Ovary (tissue), 7 donors: ENCODE measurements at regions not wholly inside any gene's neighbourhood (a gene's known extent, or its start where the extent isn't known, plus 50 kb on each side); places are given as distances from the start of the nearest gene placed in this dataset.

Source experiments
- DNase-seq, 5 donors: peaks; one replicate each; pipeline ENCODE4 v3.0.0-alpha.2; 2019 to 2020
- H3K27ac ChIP-seq, 2 donors: fragments of 200-600 bp; one replicate each; pipeline versions ENCODE4 v1.5.1 to v1.8.0; 2019 to 2022
- H3K27me3 ChIP-seq: fragments of 200-600 bp; one replicate; pipeline ENCODE4 v1.8.0; 2022
- H3K36me3 ChIP-seq: fragments of 200-600 bp; sonication (generic); one replicate; pipeline ENCODE4 v1.5.1; 2019
- H3K4me1 ChIP-seq: one replicate; pipeline ENCODE4 v1.8.1; 2013; ENCODE audit warnings: mild to moderate bottlenecking, moderate library complexity; ENCODE audit not compliant: insufficient read depth
- H3K4me3 ChIP-seq: fragments of 200-600 bp; sonication (generic); one replicate; pipeline ENCODE4 v1.5.1; 2017
- H3K9me3 ChIP-seq, 2 donors: fragments of 200-600 bp in 1 of 2; sonication (generic) in 1 of 2; one replicate each; pipeline versions ENCODE4 v1.5.1 to v1.8.1; 2013 to 2019; ENCODE audit warnings: mild to moderate bottlenecking in 1 of 2, moderate library complexity in 1 of 2
- EP300 ChIP-seq: sonication (generic); formaldehyde crosslinking; IDR thresholded peaks from one replicate; pipeline ENCODE4 v1.6.1; 2017; ENCODE audit warnings: antibody characterized with exemption
- POLR2A ChIP-seq: fragments of 450-650 bp; IDR thresholded peaks from one replicate; pipeline ENCODE4 v1.6.1; 2017; ENCODE audit warnings: antibody characterized with exemption, mild to moderate bottlenecking, moderate library complexity
- WGBS, 3 donors: extraction: QIAGEN DNeasy Blood & Tissue Kit in 1 of 3; methylation state at CpG; one replicate each; pipeline versions ENCODE4 v1.1.5 to v1.1.7; 2013 to 2017; 5-methylcytosine and 5-hydroxymethylcytosine counted together
- intact Hi-C, 4 donors: fragments of 100-400 bp; cut with DNase I; formaldehyde crosslinking; loops; one replicate each; pipeline versions ENCODE4 v1.11.0 to v1.15.1; 2022 to 2023
- TF ChIP-seq, protein P1 (sequence below), 3 donors: fragments of 450-650 bp in 2 of 3; fragments of 200-600 bp in 1 of 3; IDR thresholded peaks; one replicate each; pipeline versions ENCODE4 v1.5.1 to v1.8.0; 2016 to 2022; ENCODE audit warnings: antibody characterized with exemption in 3 of 3, mild to moderate bottlenecking in 1 of 3
- donor health status: DM: no; HTN: no; CAD: no; lungs with moderate emphysema.
- donor health status: DM: no; HTN: no; CAD: no.
- donor health status: Bipolar disorder and iron deficiency.
- donor health status: DM: no; HTN: no; CAD: no.
- donor health status: DM: yes; HTN: yes; CAD: no.

DNA sequence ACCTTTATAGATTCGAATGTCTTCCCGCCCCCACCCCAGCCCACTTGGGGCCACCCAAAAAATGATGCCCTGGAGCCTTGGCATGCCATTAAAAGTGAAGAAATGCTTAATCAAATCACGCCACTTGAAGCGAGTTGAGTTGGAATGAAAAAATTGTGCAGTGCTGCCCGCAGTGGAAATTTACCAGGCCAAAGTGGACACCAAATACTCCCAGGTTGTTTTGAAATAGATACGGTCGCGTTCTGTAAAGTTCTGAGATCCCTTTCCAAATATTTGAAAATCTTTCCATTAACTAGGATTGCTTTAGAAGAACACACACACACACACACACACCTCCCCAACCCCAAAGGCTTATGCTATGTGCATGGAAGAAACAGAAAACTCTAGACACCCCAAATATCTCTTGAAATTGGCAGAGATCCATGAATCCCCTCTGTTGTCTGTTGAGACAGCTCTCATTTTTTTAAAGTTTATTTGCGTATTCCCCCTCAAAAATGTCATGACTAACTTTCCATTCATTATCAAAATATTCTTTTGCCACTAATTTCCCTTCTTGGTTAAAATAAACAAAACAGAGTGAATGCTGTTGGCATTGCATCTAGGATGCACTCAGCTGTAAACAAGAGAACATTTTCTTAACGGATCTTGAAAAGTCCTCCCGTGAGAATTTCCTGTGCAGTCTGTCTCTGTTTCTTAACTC lies 142.3 kb upstream of the KCNE2 start:
- Histone ChIP-seq H3K27ac (no peak overlapping the region), H3K27me3 (no peaks in the 10 kb centered on the region), H3K4me1 (peaks cover 4% of the 10 kb centered on the region), H3K4me3 (no peak overlapping the region), H3K36me3 (no peaks in the 10 kb centered on the region), H3K9me3 (no peaks in the 10 kb centered on the region)
- intact Hi-C loops: no loop called here
- DNase-seq: no peak
- 26 to 60% (median 26%) methylated on average over 11 of the region's 11 CpGs for WGBS, 3 donors
- TF ChIP-seq POLR2A (no peak), EP300 (no peak)
- TF ChIP-seq, protein P1, sequence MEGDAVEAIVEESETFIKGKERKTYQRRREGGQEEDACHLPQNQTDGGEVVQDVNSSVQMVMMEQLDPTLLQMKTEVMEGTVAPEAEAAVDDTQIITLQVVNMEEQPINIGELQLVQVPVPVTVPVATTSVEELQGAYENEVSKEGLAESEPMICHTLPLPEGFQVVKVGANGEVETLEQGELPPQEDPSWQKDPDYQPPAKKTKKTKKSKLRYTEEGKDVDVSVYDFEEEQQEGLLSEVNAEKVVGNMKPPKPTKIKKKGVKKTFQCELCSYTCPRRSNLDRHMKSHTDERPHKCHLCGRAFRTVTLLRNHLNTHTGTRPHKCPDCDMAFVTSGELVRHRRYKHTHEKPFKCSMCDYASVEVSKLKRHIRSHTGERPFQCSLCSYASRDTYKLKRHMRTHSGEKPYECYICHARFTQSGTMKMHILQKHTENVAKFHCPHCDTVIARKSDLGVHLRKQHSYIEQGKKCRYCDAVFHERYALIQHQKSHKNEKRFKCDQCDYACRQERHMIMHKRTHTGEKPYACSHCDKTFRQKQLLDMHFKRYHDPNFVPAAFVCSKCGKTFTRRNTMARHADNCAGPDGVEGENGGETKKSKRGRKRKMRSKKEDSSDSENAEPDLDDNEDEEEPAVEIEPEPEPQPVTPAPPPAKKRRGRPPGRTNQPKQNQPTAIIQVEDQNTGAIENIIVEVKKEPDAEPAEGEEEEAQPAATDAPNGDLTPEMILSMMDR (IDR thresholded peaks at IDR 0.05): no peak

DNA sequence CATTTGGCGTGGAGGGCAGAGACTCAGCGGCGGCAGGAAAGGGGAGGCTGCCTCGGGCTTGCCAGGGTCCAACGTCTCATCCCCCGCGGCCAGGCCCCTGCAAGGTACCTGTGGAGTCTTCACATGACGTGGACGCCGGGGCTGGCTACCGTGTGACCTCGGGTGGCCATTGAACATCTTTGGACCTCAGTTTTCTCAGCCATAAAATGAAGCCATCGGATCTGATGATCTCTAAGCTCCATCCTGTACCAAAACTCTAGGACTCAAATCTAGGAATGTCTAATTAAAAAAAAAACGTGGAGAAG lies 141.8 kb upstream of the KCNE2 start:
- no peak overlapping the region for H3K27ac ChIP-seq
- intact Hi-C loops: no loop called here
- no peaks in the 10 kb centered on the region for H3K27me3 ChIP-seq
- DNase-seq: no peak
- TF ChIP-seq EP300 (no peak), POLR2A (no peak)
- TF ChIP-seq, protein P1 (IDR thresholded peaks at IDR 0.05): no peak
- H3K36me3 ChIP-seq: no peaks in the 10 kb centered on the region
- no peak overlapping the region for H3K4me3 ChIP-seq
- 74 to 83% (median 79%) methylated on average over 14 of the region's 14 CpGs for WGBS, 3 donors
- peaks cover 8% of the 10 kb centered on the region for H3K4me1 ChIP-seq
- H3K9me3 ChIP-seq: no peaks in the 10 kb centered on the region

DNA sequence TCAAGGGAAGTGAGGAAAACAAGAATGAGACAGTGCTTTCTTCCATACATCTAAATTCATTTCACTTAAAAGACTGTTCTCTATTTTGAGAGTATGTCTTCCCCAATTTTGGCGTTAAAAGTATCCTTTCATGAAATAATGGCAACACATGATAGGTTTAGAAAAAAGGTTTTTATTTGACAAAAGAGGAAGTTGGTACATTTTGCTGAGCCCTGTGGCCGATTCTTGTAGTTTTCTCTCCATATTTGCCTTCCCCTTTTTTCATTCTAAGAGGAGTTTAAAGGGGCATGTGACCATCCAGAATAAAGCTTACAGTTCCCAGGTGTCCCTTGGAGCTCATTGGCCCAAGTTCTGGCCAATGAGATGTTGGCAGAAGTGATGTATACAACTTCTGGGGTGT lies 140.4 kb upstream of the KCNE2 start:
- 91 to 99% (median 97%) methylated on average over 2 of the region's 2 CpGs for WGBS, 3 donors
- H3K27me3 ChIP-seq: no peaks in the 10 kb centered on the region
- intact Hi-C loops: no loop called here

DNA sequence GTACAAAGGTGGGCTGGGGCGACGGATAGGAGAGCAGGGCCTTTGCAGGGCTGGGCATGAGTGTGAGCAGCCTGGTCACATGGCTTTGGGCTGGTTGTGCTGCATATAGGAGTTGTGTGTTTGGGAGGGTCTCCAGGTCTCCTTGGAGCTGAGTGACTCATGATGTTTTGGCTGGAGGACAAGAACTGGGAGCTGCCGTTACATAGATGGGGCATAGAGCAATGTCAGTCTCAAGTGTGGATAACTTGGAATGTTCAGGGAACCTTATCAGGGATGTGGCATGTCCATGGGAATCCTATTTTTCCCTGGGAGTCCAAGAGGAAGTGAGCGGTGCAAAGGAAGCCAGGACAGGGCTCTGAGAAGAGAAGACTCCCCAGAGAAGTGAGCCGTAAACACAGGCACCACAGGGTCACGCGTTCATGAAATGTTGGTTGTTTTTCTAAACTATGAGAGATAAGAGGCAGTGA lies 136.4 kb upstream of the KCNE2 start:
- intact Hi-C loops: no loop called here
- WGBS, 3 donors: 11 to 27% (median 20%) methylated on average over 7 of the region's 7 CpGs
- Histone ChIP-seq H3K9me3 (no peaks in the 10 kb centered on the region), H3K4me1 (peaks cover 15% of the 10 kb centered on the region), H3K36me3 (no peaks in the 10 kb centered on the region), H3K27ac (no peak overlapping the region), H3K4me3 (no peak overlapping the region), H3K27me3 (no peaks in the 10 kb centered on the region)
- peak in 4 of 5 donors; percentile 19 to 46 (median 28) for DNase-seq
- TF ChIP-seq EP300 (no peak), POLR2A (no peak)
- TF ChIP-seq, protein P1 (IDR thresholded peaks at IDR 0.05): no peak

More for the DNA sequence above, 140.4 kb upstream of the KCNE2 start:
- Histone ChIP-seq H3K27ac (no peak overlapping the region), H3K4me3 (no peak overlapping the region), H3K9me3 (no peaks in the 10 kb centered on the region), H3K36me3 (no peaks in the 10 kb centered on the region), H3K4me1 (peaks cover 19% of the 10 kb centered on the region)
- DNase-seq: no peak
- TF ChIP-seq POLR2A: no peak
- TF ChIP-seq EP300: no peak
- TF ChIP-seq, protein P1 (IDR thresholded peaks at IDR 0.05): no peak
